HepG2 (cell line): ENCODE measurements at regions not wholly inside any gene's neighbourhood (a gene's known extent, or its start where the extent isn't known, plus 50 kb on each side); places are given as distances from the start of the nearest gene placed in this dataset.

Source experiments
- ATRX ChIP-seq: sonication (generic); formaldehyde crosslinking; IDR thresholded peaks from 2 replicates; pipeline ENCODE4 v1.4.0; 2020; ENCODE audit warnings: missing genetic modification reagents, borderline replicate concordance
- NFYC ChIP-seq: IDR thresholded peaks from 2 replicates; pipeline ENCODE4 v1.6.1; 2016; ENCODE audit warnings: missing genetic modification reagents, missing compliant biosample characterization
- SKIL ChIP-seq: sonication (generic); formaldehyde crosslinking; IDR thresholded peaks from 2 replicates; pipeline ENCODE4 v1.8.0; 2022; ENCODE audit warnings: missing genetic modification reagents, mild to moderate bottlenecking, moderate library complexity, borderline replicate concordance
- SMYD3 ChIP-seq: sonication (generic); formaldehyde crosslinking; IDR thresholded peaks from 2 replicates; pipeline ENCODE4 v1.8.1; 2023; ENCODE audit warnings: mild to moderate bottlenecking, missing genetic modification reagents
- SOX6 ChIP-seq, 2 experiments: fragments of 450-650 bp in 1 of 2; sonication (generic) in 1 of 2; formaldehyde crosslinking in 1 of 2; IDR thresholded peaks; 2 replicates each; pipeline versions ENCODE4 v1.4.0 to v1.6.1; 2017 to 2020; ENCODE audit warnings: antibody characterized with exemption in 1 of 2, mild to moderate bottlenecking in 1 of 2, missing genetic modification reagents in 1 of 2
- TP53 ChIP-seq: sonication (generic); formaldehyde crosslinking; conservative IDR thresholded peaks from 2 replicates; pipeline ENCODE4 v1.4.0; 2020; ENCODE audit warnings: missing genetic modification reagents
- ZBTB33 ChIP-seq: sonication (generic); formaldehyde crosslinking; IDR thresholded peaks from 2 replicates; pipeline ENCODE4 v1.4.0; 2020; ENCODE audit warnings: missing genetic modification reagents
- ZNF224 ChIP-seq: sonication (generic); formaldehyde crosslinking; IDR thresholded peaks from 2 replicates; pipeline ENCODE4 v1.5.0; 2020; ENCODE audit warnings: mild to moderate bottlenecking, missing genetic modification reagents
- ZNF276 ChIP-seq: sonication (generic); formaldehyde crosslinking; IDR thresholded peaks from 2 replicates; pipeline ENCODE4 v1.4.0; 2020; ENCODE audit warnings: mild to moderate bottlenecking, low read depth, missing genetic modification reagents
- ZNF589 ChIP-seq: sonication (generic); formaldehyde crosslinking; conservative IDR thresholded peaks from 2 replicates; pipeline ENCODE4 v1.8.0; 2022; ENCODE audit warnings: mild to moderate bottlenecking, moderate library complexity, missing genetic modification reagents
- ZNF761 ChIP-seq: sonication (generic); formaldehyde crosslinking; conservative IDR thresholded peaks from 2 replicates; pipeline ENCODE4 v1.4.0; 2020; ENCODE audit warnings: mild to moderate bottlenecking, missing genetic modification reagents

GRCh38 chr4:189832528-189832927 lies 108.1 kb upstream of the FRG1 start (continued):
- TF ChIP-seq ZBTB33 (CRISPR knock-in tag): no peak
- TF ChIP-seq TP53 (CRISPR knock-in tag): no peak
- no peak for TF ChIP-seq SKIL
- no peak for TF ChIP-seq NFYC (CRISPR knock-in tag)
- TF ChIP-seq SMYD3 (CRISPR knock-in tag): no peak
- no peak for TF ChIP-seq ATRX
- no peak for TF ChIP-seq ZNF276 (CRISPR knock-in tag)
- no peak for TF ChIP-seq ZNF761 (CRISPR knock-in tag)
- TF ChIP-seq SOX6 (IDR thresholded peaks at IDR 0.05): no peak
- TF ChIP-seq SOX6 (CRISPR knock-in tag; IDR thresholded peaks at IDR 0.05): no peak
- TF ChIP-seq ZNF589 (CRISPR knock-in tag): no peak
- TF ChIP-seq ZNF224 (CRISPR knock-in tag): no peak
